C4-2B (cell line): ENCODE measurements at regions not wholly inside any gene's neighbourhood (a gene's known extent, or its start where the extent isn't known, plus 50 kb on each side); places are given as distances from the start of the nearest gene placed in this dataset.

Experiments used
- ZFX ChIP-seq: fragments of 450-650 bp; IDR thresholded peaks from 2 replicates; pipeline ENCODE4 v1.6.1; 2017
- TF ChIP-seq, protein P1 (sequence below): fragments of 450-650 bp; conservative IDR thresholded peaks from 2 replicates; pipeline ENCODE4 v1.5.1; 2017; ENCODE audit warnings: mild to moderate bottlenecking

DNA sequence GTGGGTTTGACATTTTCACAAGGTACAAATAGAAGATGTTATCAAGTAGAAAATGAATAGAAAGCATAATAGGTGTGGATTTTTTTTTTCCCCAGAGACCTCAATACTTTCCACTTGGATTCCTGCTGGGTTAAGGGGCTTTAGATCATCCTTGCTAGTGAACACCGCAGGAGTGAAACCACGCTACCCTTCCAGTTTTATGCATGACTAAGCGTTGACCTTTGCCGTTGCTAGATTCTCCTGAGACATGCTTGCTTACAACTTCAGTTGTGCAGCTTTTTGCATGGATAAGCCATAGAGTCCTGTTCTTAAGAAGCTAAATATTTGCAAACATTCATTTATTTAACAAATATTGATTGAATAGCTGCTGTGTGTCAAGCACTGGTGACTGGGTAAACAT is 299.7 kb upstream of the LMCD1 start:
- TF ChIP-seq, protein P1, sequence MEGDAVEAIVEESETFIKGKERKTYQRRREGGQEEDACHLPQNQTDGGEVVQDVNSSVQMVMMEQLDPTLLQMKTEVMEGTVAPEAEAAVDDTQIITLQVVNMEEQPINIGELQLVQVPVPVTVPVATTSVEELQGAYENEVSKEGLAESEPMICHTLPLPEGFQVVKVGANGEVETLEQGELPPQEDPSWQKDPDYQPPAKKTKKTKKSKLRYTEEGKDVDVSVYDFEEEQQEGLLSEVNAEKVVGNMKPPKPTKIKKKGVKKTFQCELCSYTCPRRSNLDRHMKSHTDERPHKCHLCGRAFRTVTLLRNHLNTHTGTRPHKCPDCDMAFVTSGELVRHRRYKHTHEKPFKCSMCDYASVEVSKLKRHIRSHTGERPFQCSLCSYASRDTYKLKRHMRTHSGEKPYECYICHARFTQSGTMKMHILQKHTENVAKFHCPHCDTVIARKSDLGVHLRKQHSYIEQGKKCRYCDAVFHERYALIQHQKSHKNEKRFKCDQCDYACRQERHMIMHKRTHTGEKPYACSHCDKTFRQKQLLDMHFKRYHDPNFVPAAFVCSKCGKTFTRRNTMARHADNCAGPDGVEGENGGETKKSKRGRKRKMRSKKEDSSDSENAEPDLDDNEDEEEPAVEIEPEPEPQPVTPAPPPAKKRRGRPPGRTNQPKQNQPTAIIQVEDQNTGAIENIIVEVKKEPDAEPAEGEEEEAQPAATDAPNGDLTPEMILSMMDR, result no peak
- TF ChIP-seq ZFX, result no peak
